K562 (cell line): ENCODE measurements at regions not wholly inside any gene's neighbourhood (a gene's known extent, or its start where the extent isn't known, plus 50 kb on each side); places are given as distances from the start of the nearest gene placed in this dataset.

Source experiments
- ATAC-seq: fragments of 200-7000 bp; cut with Tn5 transposase; 3 replicates; pipeline ENCODE4 v1.9.1; 2020; ENCODE audit warnings: moderate library complexity
- BruUV-seq: library from RNA; stranded (reverse); fragments of 400-500 nt; replicated peaks from 2 replicates; lab custom pipeline; 2021; lab: Mats Ljungman, UMichigan
- CTCF ChIA-PET: fragments of 300-600 bp; formaldehyde crosslinking; extraction: SDS; loops from one replicate; lab custom pipeline; 2021; ENCODE audit warnings: low intra/inter-chr PET ratio; lab: Yijun Ruan, JAX
- POLR2A ChIA-PET: fragments of 300-600, 350-650 bp; sonication (Branson Sonifier 250); formaldehyde crosslinking; extraction: SDS; loops from one replicate; lab custom pipeline; 2021; ENCODE audit warnings: antibody characterized with exemption, inconsistent platforms; lab: Yijun Ruan, JAX
- DNase-seq, 4 experiments: peaks; one replicate each; pipeline versions ENCODE4 v3.0.0 to v3.0.0-alpha.2; 2011 to 2018; ENCODE audit warnings: low spot score in 3 of 4, mixed read lengths in 3 of 4; ENCODE audit errors: extremely low read depth in 1 of 4
- FAIRE-seq: peaks from 2 replicates; lab custom pipeline; 2011; peaks lifted over from hg19 to GRCh38; lab: Jason Lieb, UNC
- H2AFZ ChIP-seq: 2 replicates; pipeline ENCODE4 v1.6.0; 2011; ENCODE audit warnings: low read depth, low read length, control low read depth, inconsistent platforms
- H3K27ac ChIP-seq: fragments of 200-600 bp; 3 replicates; pipeline ENCODE4 v1.8.0; 2011; ENCODE audit warnings: low read depth, mild to moderate bottlenecking, control low read depth, inconsistent platforms, low read length, moderate library complexity, mixed read lengths; ENCODE audit errors: extremely low read depth
- H3K27me3 ChIP-seq, 2 experiments: fragments of 300-600 bp in 1 of 2; 2 replicates in 1 of 2; 3 replicates in 1 of 2; pipeline versions ENCODE4 v1.6.0 to v1.8.0; 2011; ENCODE audit warnings: inconsistent platforms in 2 of 2, low read length in 2 of 2, mild to moderate bottlenecking in 1 of 2, mixed read lengths in 1 of 2, moderate library complexity in 1 of 2; ENCODE audit not compliant: control insufficient read depth in 2 of 2, insufficient read depth in 2 of 2
- H3K36me3 ChIP-seq: fragments of 300-600 bp; 3 replicates; pipeline ENCODE4 v1.8.0; 2011; ENCODE audit warnings: mild to moderate bottlenecking, low read length, inconsistent platforms; ENCODE audit not compliant: control insufficient read depth, insufficient read depth
- H3K4me1 ChIP-seq, 2 experiments: fragments of 200-600 bp in 1 of 2; replicated peaks in 1 of 2; 2 replicates in 1 of 2; 3 replicates in 1 of 2; pipeline versions ENCODE4 v1.5.1 to v1.8.0; 2011; ENCODE audit warnings: inconsistent platforms in 2 of 2, low read length in 2 of 2, mild to moderate bottlenecking in 1 of 2, mixed read lengths in 1 of 2, moderate library complexity in 1 of 2; ENCODE audit not compliant: control insufficient read depth in 2 of 2, insufficient read depth in 2 of 2
- H3K4me2 ChIP-seq: 2 replicates; pipeline ENCODE4 v1.6.1; 2011; ENCODE audit warnings: low read length, control low read depth, inconsistent platforms, mixed read lengths; ENCODE audit not compliant: insufficient read depth
- H3K4me3 ChIP-seq: fragments of 200-600 bp; sonication (generic), shearing (Covaris generic); 2 replicates; pipeline ENCODE4 v1.5.1; 2016; ENCODE audit warnings: control low read depth, inconsistent platforms
- H3K79me2 ChIP-seq: fragments of 200-600 bp; 3 replicates; pipeline ENCODE4 v1.8.0; 2011; ENCODE audit warnings: low read length, inconsistent platforms; ENCODE audit not compliant: control insufficient read depth, insufficient read depth
- H3K9ac ChIP-seq, 2 experiments: 2 replicates each; pipeline versions ENCODE4 v1.6.0 to v1.6.1; 2011; ENCODE audit warnings: low read depth in 2 of 2, low read length in 2 of 2, control low read depth in 1 of 2, inconsistent platforms in 1 of 2, mild to moderate bottlenecking in 1 of 2, mixed read lengths in 1 of 2; ENCODE audit not compliant: insufficient read depth in 1 of 2
- H3K9me1 ChIP-seq: one replicate; pipeline ENCODE4 v1.6.0; 2011; ENCODE audit warnings: inconsistent platforms, mild to moderate bottlenecking, low read length, moderate library complexity; ENCODE audit not compliant: control insufficient read depth, insufficient read depth
- H3K9me3 ChIP-seq: replicated peaks from 2 replicates; pipeline ENCODE4 v1.5.1; 2011; ENCODE audit warnings: low read depth, low read length, inconsistent platforms; ENCODE audit not compliant: control insufficient read depth, insufficient read depth
- H4K20me1 ChIP-seq: replicated peaks from 2 replicates; pipeline ENCODE4 v1.6.1; 2011; ENCODE audit warnings: low read length, inconsistent platforms, mixed read lengths; ENCODE audit not compliant: control insufficient read depth, insufficient read depth
- ARID1B ChIP-seq: fragments of 450-650 bp; IDR thresholded peaks from 2 replicates; pipeline ENCODE4 v1.6.1; 2016; ENCODE audit warnings: antibody characterized with exemption, mild to moderate bottlenecking, inconsistent platforms
- BACH1 ChIP-seq: fragments of 200-800 bp; sonication (Bioruptor generic); IDR thresholded peaks from 2 replicates; pipeline ENCODE4 v1.6.1; 2016; ENCODE audit warnings: missing genetic modification characterization, missing compliant biosample characterization
- CBX2 ChIP-seq: fragments of 200-600 bp; sonication (generic); IDR thresholded peaks from one replicate; pipeline ENCODE4 v1.6.1; 2012; ENCODE audit warnings: mild to moderate bottlenecking, low read length, inconsistent platforms; ENCODE audit not compliant: insufficient read depth, poor library complexity, severe bottlenecking
- KAT7 ChIP-seq: sonication (generic); formaldehyde crosslinking; IDR thresholded peaks from 2 replicates; pipeline ENCODE4 v1.8.0; 2022; ENCODE audit warnings: missing genetic modification reagents, mild to moderate bottlenecking, borderline replicate concordance
- MCM7 ChIP-seq, 2 experiments: fragments of 450-650 bp; IDR thresholded peaks; 2 replicates each; pipeline ENCODE4 v1.6.1; 2016 to 2018
- MYNN ChIP-seq, 2 experiments: sonication (generic); formaldehyde crosslinking in 1 of 2; IDR thresholded peaks; 2 replicates each; pipeline versions ENCODE4 v1.5.0 to v1.6.1; 2016 to 2020; ENCODE audit warnings: antibody characterized with exemption in 1 of 2, missing genetic modification reagents in 1 of 2
- PRMT5 ChIP-seq: sonication (generic); formaldehyde crosslinking; IDR thresholded peaks from 2 replicates; pipeline ENCODE4 v1.5.0; 2020; ENCODE audit warnings: missing genetic modification reagents
- ZNF57 ChIP-seq: fragments of 450-650 bp; formaldehyde crosslinking; IDR thresholded peaks from 2 replicates; pipeline ENCODE4 v1.4.0; 2020; ENCODE audit warnings: mild to moderate bottlenecking, moderate library complexity
- in situ Hi-C: fragments of 300-500 bp; cut with MboI; formaldehyde crosslinking; loops from 4 replicates; pipeline ENCODE4 v1.15.0; 2018; ENCODE audit warnings: inconsistent platforms, mixed read lengths
- intact Hi-C: fragments of 100-400 bp; cut with micrococcal nuclease; formaldehyde crosslinking; loops from 2 replicates; pipeline ENCODE4 v1.14.2; 2022
- TF ChIP-seq, protein P1 (sequence below): fragments of 200-600 bp; sonication (generic); IDR thresholded peaks from one replicate; pipeline ENCODE4 v1.6.1; 2012; ENCODE audit warnings: mild to moderate bottlenecking, low read depth, low read length, inconsistent platforms
- TF ChIP-seq, protein P2 (sequence below): sonication (generic); formaldehyde crosslinking; IDR thresholded peaks from 2 replicates; pipeline ENCODE4 v1.8.1; 2023; ENCODE audit warnings: mild to moderate bottlenecking, missing genetic modification reagents
- TF ChIP-seq, protein P3 (sequence below): sonication (generic); formaldehyde crosslinking; IDR thresholded peaks from 2 replicates; pipeline ENCODE4 v1.8.0; 2022; ENCODE audit warnings: mild to moderate bottlenecking, missing genetic modification reagents

DNA sequence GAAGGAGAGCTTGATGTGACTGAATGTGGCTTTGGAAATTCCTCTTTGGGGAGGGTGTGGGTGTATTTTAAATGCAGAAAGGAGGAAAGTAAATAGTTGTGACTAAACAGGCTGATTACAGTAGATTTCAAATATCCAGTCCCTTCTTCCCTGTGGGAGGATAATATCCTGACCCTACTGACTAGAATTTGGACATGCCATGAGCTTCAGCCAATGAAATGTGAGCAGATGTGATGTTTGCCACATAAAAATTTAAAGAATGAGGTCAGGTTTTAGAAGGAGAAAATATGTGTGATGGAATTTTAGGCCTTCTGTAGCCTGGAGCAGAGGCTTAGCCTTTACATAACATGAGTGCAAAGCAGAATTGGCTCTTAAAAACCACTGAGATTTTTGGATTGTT, 1218.9 kb downstream of the ROBO2 start:
- no TSS peak for BruUV-seq
- Histone ChIP-seq H3K4me1 (no peaks in the 10 kb centered on the region), H3K27ac (no peak overlapping the region), H3K4me3 (no peak overlapping the region), H2AFZ (no peak overlapping the region), H3K4me2 (no peak overlapping the region), H3K27me3 (no peaks in the 10 kb centered on the region), H3K9me3 (no peaks in the 10 kb centered on the region), H4K20me1 (no peaks in the 10 kb centered on the region), H3K36me3 (no peaks in the 10 kb centered on the region), H3K79me2 (no peaks in the 10 kb centered on the region), H3K9ac (no peak overlapping the region), H3K9me1 (no peaks in the 10 kb centered on the region)
- in situ Hi-C loops (no loop called here), intact Hi-C loops (no loop called here)
- ATAC-seq (no peak), FAIRE-seq (no peak), DNase-seq (no peak)
- CTCF ChIA-PET = no interaction called here
- POLR2A ChIA-PET = no interaction called here
- no peak for TF ChIP-seq CBX2
- TF ChIP-seq MYNN (IDR thresholded peaks at IDR 0.05) = no peak
- no peak for TF ChIP-seq MYNN (CRISPR knock-in tag; IDR thresholded peaks at IDR 0.05)
- TF ChIP-seq KAT7 (CRISPR knock-in tag) = no peak
- TF ChIP-seq PRMT5 = no peak
- TF ChIP-seq MCM7 (IDR thresholded peaks at IDR 0.05) = no peak
- TF ChIP-seq, protein P1, sequence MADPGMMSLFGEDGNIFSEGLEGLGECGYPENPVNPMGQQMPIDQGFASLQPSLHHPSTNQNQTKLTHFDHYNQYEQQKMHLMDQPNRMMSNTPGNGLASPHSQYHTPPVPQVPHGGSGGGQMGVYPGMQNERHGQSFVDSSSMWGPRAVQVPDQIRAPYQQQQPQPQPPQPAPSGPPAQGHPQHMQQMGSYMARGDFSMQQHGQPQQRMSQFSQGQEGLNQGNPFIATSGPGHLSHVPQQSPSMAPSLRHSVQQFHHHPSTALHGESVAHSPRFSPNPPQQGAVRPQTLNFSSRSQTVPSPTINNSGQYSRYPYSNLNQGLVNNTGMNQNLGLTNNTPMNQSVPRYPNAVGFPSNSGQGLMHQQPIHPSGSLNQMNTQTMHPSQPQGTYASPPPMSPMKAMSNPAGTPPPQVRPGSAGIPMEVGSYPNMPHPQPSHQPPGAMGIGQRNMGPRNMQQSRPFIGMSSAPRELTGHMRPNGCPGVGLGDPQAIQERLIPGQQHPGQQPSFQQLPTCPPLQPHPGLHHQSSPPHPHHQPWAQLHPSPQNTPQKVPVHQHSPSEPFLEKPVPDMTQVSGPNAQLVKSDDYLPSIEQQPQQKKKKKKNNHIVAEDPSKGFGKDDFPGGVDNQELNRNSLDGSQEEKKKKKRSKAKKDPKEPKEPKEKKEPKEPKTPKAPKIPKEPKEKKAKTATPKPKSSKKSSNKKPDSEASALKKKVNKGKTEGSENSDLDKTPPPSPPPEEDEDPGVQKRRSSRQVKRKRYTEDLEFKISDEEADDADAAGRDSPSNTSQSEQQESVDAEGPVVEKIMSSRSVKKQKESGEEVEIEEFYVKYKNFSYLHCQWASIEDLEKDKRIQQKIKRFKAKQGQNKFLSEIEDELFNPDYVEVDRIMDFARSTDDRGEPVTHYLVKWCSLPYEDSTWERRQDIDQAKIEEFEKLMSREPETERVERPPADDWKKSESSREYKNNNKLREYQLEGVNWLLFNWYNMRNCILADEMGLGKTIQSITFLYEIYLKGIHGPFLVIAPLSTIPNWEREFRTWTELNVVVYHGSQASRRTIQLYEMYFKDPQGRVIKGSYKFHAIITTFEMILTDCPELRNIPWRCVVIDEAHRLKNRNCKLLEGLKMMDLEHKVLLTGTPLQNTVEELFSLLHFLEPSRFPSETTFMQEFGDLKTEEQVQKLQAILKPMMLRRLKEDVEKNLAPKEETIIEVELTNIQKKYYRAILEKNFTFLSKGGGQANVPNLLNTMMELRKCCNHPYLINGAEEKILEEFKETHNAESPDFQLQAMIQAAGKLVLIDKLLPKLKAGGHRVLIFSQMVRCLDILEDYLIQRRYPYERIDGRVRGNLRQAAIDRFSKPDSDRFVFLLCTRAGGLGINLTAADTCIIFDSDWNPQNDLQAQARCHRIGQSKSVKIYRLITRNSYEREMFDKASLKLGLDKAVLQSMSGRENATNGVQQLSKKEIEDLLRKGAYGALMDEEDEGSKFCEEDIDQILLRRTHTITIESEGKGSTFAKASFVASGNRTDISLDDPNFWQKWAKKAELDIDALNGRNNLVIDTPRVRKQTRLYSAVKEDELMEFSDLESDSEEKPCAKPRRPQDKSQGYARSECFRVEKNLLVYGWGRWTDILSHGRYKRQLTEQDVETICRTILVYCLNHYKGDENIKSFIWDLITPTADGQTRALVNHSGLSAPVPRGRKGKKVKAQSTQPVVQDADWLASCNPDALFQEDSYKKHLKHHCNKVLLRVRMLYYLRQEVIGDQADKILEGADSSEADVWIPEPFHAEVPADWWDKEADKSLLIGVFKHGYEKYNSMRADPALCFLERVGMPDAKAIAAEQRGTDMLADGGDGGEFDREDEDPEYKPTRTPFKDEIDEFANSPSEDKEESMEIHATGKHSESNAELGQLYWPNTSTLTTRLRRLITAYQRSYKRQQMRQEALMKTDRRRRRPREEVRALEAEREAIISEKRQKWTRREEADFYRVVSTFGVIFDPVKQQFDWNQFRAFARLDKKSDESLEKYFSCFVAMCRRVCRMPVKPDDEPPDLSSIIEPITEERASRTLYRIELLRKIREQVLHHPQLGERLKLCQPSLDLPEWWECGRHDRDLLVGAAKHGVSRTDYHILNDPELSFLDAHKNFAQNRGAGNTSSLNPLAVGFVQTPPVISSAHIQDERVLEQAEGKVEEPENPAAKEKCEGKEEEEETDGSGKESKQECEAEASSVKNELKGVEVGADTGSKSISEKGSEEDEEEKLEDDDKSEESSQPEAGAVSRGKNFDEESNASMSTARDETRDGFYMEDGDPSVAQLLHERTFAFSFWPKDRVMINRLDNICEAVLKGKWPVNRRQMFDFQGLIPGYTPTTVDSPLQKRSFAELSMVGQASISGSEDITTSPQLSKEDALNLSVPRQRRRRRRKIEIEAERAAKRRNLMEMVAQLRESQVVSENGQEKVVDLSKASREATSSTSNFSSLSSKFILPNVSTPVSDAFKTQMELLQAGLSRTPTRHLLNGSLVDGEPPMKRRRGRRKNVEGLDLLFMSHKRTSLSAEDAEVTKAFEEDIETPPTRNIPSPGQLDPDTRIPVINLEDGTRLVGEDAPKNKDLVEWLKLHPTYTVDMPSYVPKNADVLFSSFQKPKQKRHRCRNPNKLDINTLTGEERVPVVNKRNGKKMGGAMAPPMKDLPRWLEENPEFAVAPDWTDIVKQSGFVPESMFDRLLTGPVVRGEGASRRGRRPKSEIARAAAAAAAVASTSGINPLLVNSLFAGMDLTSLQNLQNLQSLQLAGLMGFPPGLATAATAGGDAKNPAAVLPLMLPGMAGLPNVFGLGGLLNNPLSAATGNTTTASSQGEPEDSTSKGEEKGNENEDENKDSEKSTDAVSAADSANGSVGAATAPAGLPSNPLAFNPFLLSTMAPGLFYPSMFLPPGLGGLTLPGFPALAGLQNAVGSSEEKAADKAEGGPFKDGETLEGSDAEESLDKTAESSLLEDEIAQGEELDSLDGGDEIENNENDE = no peak
- TF ChIP-seq, protein P2, sequence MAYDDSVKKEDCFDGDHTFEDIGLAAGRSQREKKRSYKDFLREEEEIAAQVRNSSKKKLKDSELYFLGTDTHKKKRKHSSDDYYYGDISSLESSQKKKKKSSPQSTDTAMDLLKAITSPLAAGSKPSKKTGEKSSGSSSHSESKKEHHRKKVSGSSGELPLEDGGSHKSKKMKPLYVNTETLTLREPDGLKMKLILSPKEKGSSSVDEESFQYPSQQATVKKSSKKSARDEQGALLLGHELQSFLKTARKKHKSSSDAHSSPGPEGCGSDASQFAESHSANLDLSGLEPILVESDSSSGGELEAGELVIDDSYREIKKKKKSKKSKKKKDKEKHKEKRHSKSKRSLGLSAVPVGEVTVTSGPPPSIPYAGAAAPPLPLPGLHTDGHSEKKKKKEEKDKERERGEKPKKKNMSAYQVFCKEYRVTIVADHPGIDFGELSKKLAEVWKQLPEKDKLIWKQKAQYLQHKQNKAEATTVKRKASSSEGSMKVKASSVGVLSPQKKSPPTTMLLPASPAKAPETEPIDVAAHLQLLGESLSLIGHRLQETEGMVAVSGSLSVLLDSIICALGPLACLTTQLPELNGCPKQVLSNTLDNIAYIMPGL (CRISPR knock-in tag) = no peak
- TF ChIP-seq BACH1 = no peak
- no peak for TF ChIP-seq ZNF57 (CRISPR knock-in tag)
- TF ChIP-seq, protein P3, sequence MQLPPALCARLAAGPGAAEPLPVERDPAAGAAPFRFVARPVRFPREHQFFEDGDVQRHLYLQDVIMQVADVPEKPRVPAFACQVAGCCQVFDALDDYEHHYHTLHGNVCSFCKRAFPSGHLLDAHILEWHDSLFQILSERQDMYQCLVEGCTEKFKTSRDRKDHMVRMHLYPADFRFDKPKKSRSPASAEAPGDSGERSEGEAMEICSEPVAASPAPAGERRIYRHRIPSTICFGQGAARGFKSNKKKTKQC (CRISPR knock-in tag) = no peak
- no peak for TF ChIP-seq ARID1B
